Chondrocyte (in vitro differentiated cells): ENCODE measurements at regions not wholly inside any gene's neighbourhood (a gene's known extent, or its start where the extent isn't known, plus 50 kb on each side); places are given as distances from the start of the nearest gene placed in this dataset.
A peak's percentile ranks its signal among the peaks of the same experiment; 100 is the strongest.

ENCODE experiments used
- DNase-seq: peaks from one replicate; pipeline ENCODE4 v3.0.0; 2021; ENCODE audit warnings: mixed read lengths, low spot score
- H3K27ac Mint-ChIP-seq: one replicate; pipeline ENCODE4 v1.8.0; 2021; ENCODE audit warnings: mild to moderate bottlenecking, moderate library complexity, mixed read lengths; ENCODE audit not compliant: unreplicated experiment
- H3K27me3 Mint-ChIP-seq: 2 replicates; pipeline ENCODE4 v1.8.0; 2021; ENCODE audit warnings: low read depth, mixed read lengths
- H3K36me3 Mint-ChIP-seq: 2 replicates; pipeline ENCODE4 v1.8.0; 2021; ENCODE audit warnings: low read depth, mixed read lengths
- H3K4me1 Mint-ChIP-seq: 2 replicates; pipeline ENCODE4 v1.8.0; 2021; ENCODE audit warnings: low read depth, mild to moderate bottlenecking, mixed read lengths
- H3K4me3 Mint-ChIP-seq: one replicate; pipeline ENCODE4 v1.8.0; 2021; ENCODE audit warnings: mild to moderate bottlenecking, moderate library complexity, mixed read lengths; ENCODE audit not compliant: unreplicated experiment
- H3K9me3 Mint-ChIP-seq: 2 replicates; pipeline ENCODE4 v1.8.0; 2021; ENCODE audit warnings: low read depth, mixed read lengths
- TF ChIP-seq, protein P1 (sequence below): fragments of 200-600 bp; sonication (generic); IDR thresholded peaks from 2 replicates; pipeline ENCODE4 v1.5.0; 2021; ENCODE audit warnings: antibody characterized with exemption, mild to moderate bottlenecking, moderate library complexity

DNA sequence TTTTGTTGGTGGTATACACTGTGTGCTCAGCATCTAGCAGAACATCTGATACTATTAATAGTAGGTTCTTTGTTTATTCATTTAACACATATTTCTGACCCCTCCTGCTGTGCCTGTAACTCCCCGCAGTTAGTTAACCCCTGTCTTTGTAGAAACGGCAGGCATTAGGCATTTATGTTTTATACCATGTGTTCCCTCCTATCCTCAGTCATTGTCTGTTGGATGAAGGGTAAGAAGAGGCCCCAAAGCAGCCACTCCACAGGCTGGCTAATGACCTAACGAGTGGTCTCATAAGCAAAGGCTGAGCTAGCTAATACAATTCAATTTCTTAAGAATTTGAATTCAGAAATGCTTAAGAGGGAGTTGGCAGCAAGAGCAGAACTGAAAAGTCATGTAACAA, 170.8 kb downstream of the TMX1 start:
- Mint-ChIP-seq H3K4me3 (no peak overlapping the region), H3K4me1 (peaks cover 18% of the 10 kb centered on the region), H3K36me3 (peaks cover 5% of the 10 kb centered on the region), H3K27me3 (no peaks in the 10 kb centered on the region), H3K9me3 (peaks cover 17% of the 10 kb centered on the region), H3K27ac (no peak overlapping the region)
- TF ChIP-seq, protein P1, sequence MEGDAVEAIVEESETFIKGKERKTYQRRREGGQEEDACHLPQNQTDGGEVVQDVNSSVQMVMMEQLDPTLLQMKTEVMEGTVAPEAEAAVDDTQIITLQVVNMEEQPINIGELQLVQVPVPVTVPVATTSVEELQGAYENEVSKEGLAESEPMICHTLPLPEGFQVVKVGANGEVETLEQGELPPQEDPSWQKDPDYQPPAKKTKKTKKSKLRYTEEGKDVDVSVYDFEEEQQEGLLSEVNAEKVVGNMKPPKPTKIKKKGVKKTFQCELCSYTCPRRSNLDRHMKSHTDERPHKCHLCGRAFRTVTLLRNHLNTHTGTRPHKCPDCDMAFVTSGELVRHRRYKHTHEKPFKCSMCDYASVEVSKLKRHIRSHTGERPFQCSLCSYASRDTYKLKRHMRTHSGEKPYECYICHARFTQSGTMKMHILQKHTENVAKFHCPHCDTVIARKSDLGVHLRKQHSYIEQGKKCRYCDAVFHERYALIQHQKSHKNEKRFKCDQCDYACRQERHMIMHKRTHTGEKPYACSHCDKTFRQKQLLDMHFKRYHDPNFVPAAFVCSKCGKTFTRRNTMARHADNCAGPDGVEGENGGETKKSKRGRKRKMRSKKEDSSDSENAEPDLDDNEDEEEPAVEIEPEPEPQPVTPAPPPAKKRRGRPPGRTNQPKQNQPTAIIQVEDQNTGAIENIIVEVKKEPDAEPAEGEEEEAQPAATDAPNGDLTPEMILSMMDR: no peak
- no peak for DNase-seq

DNA sequence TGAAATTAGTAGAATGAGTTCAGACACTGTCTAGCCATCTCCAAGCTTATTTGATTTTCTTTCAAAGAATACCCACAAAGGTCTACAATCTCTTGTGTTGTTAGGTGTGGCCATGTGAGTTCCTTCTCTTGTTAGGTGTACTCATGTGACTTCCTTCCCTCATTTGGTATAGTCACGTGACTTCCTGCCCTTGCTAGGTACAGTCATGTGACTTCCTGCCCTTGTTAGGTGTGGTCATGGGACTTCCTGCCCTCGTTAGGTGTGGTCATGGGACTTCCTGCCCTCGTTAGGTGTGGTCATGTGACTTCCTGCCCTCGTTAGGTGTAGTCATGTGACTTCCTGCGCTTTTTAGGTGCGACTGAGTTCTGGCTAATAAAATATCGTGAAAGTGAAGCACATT, 179.6 kb downstream of the TMX1 start:
- peaks cover 16% of the 10 kb centered on the region for H3K9me3 Mint-ChIP-seq
- no peaks in the 10 kb centered on the region for H3K27me3 Mint-ChIP-seq
- TF ChIP-seq, protein P1: no peak
- DNase-seq: no peak
- no peak overlapping the region for H3K27ac Mint-ChIP-seq
- no peak overlapping the region for H3K4me3 Mint-ChIP-seq
- no peaks in the 10 kb centered on the region for H3K4me1 Mint-ChIP-seq
- H3K36me3 Mint-ChIP-seq: peaks cover 5% of the 10 kb centered on the region

DNA sequence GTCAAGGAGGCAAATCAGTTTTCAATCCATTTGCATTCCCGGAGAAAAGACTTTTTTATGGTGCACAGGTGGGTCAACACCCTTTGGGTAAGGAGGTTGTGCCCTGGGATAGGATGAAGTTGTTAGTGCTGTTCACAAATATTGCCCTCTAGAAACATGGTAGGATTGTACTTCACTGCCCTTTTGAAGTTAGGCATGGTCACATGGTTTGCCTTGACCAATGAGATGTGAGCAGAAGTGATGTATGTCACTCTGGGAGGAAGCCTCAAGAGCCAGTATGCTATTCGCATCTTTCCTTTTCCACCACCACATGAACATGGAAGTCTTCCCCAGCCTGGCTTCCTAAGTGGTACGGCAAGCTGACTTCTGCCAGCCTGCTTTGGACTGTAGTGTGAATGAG, 182.7 kb downstream of the TMX1 start:
- TF ChIP-seq, protein P1: no peak
- Mint-ChIP-seq H3K27ac (no peak overlapping the region), H3K27me3 (no peaks in the 10 kb centered on the region), H3K4me3 (no peak overlapping the region), H3K36me3 (peaks cover 3% of the 10 kb centered on the region), H3K9me3 (peaks cover 8% of the 10 kb centered on the region), H3K4me1 (no peaks in the 10 kb centered on the region)
- no peak for DNase-seq

DNA sequence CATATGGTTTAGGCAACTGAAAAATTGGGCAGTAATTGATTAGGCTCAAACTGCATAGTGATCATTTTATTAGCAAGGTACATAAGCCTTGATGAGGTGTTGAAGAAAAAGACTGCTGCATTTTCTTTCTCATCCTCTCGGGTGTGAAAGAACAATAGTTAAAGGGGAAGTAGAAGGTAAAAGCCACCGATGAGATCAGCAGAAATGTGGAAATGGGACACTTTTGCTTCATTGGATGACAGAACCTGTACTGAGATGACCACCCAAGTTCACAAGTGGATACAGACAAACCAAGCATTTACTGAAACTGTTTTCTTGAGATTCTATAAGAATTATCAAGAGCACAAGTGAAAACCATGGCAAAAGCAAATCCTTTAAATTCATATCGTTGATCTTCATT, 184.0 kb downstream of the TMX1 start:
- Mint-ChIP-seq H3K4me1 (no peaks in the 10 kb centered on the region), H3K27ac (no peak overlapping the region), H3K36me3 (peaks cover 2% of the 10 kb centered on the region), H3K27me3 (no peaks in the 10 kb centered on the region), H3K9me3 (peaks cover 5% of the 10 kb centered on the region), H3K4me3 (no peak overlapping the region)
- DNase-seq: no peak
- TF ChIP-seq, protein P1: no peak

DNA sequence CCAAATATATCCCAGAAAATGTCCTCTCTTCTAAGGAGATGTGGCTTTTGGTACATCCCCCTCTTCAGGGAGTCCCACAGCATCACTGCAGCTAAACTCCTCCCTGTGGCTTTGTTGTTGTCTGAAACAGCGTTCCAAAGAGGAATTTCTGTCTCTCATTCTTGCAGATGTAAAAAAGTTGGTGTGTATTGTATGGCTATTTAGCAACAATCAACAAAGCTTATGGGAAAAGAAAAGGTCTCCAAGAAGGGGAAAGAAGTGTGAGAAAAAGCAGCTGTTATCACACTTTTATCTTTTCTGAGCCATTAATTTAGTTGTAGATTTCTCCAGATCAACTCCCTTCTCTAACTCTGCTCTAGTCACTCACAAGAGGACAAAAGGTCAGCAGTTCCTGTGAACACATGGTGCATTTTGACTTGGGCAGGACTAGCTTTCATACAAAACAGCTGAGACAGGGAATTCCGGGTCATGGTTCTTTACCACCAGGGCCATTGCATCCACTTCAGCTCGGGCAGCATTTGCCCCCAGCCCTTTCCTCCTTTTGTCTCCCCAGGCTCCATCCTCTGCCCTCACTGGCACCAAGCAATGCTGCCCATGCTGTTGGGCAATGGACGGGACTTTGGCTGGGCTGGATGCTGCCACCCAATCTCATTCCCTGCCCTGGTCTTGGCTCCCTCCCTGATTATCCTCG, 184.7 kb downstream of the TMX1 start:
- Mint-ChIP-seq H3K4me3 (no peak overlapping the region), H3K27ac (no peak overlapping the region), H3K9me3 (no peaks in the 10 kb centered on the region), H3K4me1 (peaks cover under 1% of the 10 kb centered on the region), H3K27me3 (no peaks in the 10 kb centered on the region), H3K36me3 (no peaks in the 10 kb centered on the region)
- DNase-seq: no peak
- TF ChIP-seq, protein P1: peak; percentile 18
